NCI-H748 (cell line): ENCODE measurements at regions not wholly inside any gene's neighbourhood (a gene's known extent, or its start where the extent isn't known, plus 50 kb on each side); places are given as distances from the start of the nearest gene placed in this dataset.
"Not testable (repeated sequence)": the region's sequence is repeated elsewhere in the genome, so short reads cannot be mapped to it uniquely, and the experiment has no call there.

Experiments used
- DNase-seq: peaks from one replicate; lab custom pipeline; 2025; ENCODE audit not compliant: unreplicated experiment; lab: John Stamatoyannopoulos, UW

DNA sequence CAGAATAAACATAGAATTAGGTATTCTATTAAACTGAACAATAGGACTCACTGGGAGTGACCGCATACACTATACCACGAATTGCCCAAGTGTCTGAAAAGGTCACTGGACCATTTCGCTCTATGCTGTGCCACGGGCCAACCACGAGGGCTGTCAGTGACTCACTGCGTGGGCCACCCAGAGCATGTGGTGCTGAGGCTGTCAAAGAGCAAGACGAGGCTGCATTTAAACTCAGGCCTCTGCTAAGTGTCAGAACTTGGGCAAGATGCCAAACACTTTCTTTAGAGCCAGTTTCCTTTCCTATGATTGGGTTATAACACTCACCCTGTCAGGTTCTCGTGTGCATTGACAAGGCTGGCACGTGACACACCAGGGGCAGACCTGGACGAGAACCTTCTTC lies 97.5 kb downstream of the SH3YL1 start:
- DNase-seq: peak; percentile 27

- no peak for DNase-seq
Measured at GRCh38 chr2:165530-165929, 98.3 kb downstream of the SH3YL1 start.

DNA sequence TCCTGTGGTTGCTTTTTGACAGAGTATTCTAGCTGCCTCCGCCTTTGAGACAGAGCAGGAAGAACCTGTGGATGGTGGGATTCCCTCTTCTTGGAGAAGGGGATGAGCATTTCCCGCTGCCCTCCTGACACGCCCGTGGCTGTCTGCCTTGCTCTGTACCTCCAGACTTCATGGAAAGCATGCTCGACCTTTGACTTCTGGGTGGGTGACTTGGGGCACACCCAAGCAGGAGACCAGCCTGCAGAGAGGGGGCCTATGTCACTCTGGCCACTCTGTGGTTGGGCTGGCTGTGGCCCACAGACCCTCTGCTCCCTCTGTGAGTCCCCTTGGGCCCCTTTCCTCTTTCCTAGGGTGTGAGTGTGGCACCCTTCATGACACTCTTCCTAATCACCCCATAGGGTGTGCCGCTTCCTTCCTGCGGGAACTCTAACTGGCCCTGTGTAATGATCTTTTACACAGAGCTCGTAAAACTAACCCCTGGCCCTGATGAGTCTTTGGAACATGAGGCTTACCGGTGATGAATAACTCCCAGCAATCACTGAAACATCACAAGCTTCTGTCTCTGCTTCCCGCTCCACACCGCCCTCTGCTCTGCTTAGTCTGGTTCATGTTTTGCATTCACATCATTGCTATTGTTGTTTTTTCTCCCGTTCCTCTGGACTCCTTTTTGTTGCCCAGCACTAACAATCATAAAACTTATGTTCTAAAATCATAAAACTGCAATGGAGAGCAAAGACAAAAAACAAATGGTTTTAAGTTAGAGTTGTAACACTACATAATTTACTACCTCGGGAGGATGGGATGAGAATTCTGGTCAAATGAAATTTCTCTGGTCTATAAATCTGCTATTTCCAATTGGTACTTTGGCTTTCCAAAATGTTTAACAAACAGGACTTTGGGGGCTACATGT lies 101.1 kb downstream of the SH3YL1 start:
- no peak for DNase-seq

- DNase-seq: no peak
Measured at GRCh38 chr2:161729-162128, 102.1 kb downstream of the SH3YL1 start.

- DNase-seq: no peak
Measured at GRCh38 chr2:151553-152334, 105.4 kb upstream of the FAM110C start.

GRCh38 chr2:145407-145806 lies 99.1 kb upstream of the FAM110C start:
- DNase-seq: no peak

DNA sequence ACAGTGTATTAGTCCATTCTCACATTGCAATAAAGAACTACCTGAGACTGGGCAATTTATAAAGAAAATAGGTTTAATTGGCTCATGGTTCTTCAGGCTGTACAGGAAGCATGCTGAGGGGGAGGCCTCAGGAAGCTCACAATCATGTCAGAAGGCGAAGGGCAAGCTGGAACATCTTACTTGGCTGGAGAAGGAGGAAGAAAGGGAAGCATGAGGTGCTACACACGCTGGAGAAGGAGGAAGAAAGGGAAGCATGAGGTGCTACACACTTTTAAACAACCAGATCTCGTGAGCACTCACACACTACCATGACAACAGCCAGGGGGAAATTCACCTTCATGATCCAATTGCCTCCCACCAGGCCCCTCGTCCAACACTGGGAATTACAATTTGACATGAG lies 95.3 kb upstream of the FAM110C start:
- no peak for DNase-seq

DNA sequence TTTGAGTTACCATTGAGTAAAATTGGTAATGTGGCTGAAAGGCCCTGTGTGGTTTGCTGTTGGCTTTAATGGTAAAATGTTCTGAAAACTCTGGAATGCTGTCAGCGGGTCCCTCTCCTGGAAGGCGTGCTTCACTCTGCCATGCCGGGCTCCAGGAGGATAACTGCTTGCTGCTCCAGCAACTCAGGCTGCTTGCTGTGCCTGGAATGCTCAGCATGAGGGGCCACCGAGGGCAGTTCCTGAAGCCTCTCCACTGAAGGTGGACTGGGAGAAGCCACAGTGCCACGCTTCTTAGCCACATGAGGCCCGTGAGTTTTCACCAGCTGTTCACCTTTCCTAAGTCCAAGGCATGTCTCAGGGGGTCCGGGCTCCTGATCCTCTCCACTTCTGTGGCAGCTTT lies 90.4 kb upstream of the FAM110C start:
- no peak for DNase-seq

DNA sequence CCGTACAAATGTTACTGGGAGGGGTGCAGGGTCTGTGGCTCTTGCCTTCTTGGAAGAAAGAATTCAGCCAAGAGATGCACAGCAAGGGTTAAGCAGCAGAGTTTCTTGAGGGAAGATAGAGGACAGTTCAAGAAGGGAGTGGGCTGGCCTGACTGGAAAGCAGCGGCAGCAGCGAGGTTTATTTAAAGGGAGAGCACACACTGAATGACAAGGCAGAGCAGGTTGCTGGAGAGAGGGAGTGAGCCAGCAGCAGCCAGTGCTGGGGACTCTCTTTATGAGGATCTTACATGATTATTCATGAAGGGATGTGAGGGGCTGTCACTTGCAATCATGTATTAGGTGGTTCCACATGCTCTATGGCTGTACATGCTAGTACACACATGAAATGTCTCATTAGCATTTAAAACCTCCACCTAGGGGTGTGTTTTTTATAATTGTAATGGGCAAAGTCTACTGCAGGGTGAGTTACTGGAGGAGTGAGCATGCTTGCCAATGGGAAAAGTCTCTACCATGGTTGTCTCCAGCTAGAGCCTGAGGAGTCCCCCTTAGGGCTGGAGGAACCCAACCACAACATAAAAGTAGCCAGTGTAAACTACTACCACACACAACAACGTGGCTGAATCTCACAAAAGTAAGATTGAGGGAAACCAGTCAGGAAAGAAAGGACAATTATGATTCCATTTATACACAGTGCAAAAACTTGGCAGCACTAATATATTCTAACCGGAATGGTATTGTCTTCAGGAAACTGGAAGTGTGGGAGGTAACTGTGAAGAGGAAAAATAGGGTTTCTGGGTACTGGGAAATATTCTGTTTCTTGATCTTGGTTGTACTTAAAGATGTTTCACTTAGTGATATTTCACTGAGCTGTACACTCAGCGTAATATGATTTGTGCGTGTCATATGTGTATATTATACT lies 87.6 kb upstream of the FAM110C start:
- DNase-seq: no peak

GRCh38 chr2:126769-127168 lies 80.5 kb upstream of the FAM110C start:
- DNase-seq: not testable (repeated sequence)

- no peak for DNase-seq
Measured at GRCh38 chr2:124241-124880, 78.1 kb upstream of the FAM110C start.

- no peak for DNase-seq
Measured at GRCh38 chr2:116953-117352, 70.6 kb upstream of the FAM110C start.

DNA sequence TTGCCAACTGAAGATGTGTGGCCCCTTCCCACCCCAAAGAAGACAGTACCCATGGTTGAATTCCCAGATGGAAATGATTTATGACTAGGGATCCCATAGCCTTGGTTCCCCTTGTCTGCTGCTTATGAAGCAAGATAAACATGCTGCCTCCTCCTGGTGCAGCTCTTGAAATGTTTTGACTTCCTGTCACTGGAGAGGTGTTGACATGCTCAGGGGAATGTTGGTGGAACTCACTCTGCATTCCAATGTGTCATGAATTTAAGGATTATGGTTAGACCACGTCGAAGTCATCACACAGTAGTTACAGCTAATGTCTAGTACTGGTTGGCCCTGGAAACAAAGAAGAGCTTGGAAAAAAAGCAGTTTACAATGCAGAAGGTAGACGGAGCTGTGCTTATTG lies 69.0 kb upstream of the FAM110C start:
- peak; percentile 28 for DNase-seq

DNA sequence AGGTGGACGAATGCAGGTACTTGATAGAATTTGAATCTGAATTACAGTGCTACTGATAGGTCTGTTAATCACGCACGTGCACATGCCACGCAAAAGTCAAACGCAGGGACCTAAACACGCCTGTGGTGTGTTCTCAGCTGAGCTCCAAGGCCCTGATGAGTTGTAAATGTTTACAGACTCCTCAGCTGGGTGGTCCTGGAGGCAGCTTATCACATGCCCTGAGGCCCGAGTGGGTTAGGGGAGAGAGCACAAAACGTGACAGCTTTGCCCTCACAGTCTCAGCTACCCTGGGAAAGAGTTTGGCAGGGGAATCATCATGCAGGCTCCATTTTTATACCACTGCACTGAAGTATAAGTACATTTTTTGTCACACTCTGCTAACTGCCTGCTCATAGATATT lies 68.3 kb upstream of the FAM110C start:
- no peak for DNase-seq

DNA sequence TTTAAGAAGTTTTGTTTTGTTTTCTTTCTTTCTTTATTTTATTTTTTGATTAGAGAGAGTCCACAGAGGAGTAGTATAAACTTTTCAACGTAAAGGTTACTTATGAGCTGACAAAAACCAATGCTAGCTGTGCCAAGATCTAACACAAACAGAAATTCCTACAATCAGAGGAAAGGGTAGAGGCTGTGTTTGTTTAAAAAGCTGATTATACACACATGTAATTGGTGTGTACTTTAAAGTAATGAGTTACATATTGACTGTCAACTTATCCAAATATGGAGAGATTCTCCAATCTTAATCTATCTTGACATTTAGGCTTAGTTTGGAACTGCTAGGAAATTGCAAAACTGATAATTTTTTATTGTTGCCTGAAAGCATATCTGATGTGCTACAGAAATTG lies 63.7 kb upstream of the FAM110C start:
- DNase-seq: peak; percentile 20

- no peak for DNase-seq
Measured at GRCh38 chr2:108920-109809, 62.9 kb upstream of the FAM110C start.

DNA sequence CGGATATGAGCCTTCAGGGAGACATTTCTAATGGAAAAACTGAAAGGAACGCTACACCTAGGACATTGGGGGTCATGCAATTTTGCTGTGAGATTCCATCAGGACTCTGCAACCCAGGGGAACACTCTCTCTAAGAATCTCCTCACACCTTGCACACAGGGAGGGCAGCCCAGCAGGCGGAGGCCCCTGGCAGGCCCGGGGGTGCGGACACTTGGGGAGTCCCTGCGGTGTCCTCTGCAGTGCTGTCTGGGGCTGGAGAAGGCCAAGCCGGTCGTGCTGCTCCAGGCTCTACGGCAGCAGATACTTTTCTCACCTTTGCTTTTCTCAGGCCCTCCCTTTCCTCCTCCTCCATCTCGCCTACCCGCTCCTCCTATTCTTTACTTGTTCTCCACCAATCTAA lies 54.7 kb upstream of the FAM110C start:
- no peak for DNase-seq
